ENCODE measurements at regions not wholly inside any gene's neighbourhood (a gene's known extent, or its start where the extent isn't known, plus 50 kb on each side); places are given as distances from the start of the nearest gene placed in this dataset.
A peak's percentile ranks its signal among the peaks of the same experiment; 100 is the strongest.
"Not testable (repeated sequence)": the region's sequence is repeated elsewhere in the genome, so short reads cannot be mapped to it uniquely, and the experiment has no call there.

DNA sequence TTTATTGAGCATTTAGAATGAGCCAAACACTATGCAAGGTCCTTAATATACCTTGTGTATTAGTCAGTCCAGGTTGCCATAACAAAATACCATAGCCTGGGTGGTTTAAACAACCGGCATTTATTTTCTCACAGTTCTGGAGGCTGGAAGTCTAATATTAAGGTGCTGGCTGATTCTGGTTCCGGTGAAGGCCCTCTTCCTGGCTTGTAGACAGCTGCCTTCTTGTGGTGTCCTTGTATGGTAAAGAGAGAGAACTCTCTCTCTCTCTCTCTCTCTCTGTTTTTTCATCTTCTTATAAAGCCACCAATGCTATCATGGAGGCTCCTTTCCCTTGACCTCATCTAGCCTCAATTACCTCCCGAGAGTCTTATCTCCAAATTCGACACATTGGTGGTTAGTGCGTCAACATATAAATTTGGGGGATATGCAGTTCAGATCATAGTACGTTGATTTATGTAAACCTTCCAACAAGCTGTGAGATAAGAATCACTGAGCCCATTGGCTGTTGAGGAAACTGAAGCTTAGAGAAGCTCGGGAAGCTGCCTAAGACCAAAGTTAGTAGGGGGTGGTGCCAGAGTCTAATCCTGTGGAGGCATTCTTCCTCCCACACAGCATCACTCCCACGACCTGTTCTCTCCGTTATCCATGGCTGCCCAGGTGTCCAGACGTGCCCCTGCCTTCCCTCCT lies 298.0 kb upstream of the PROK2 start:
- no peak for DNase-seq (ENCODE audit: low spot score)

DNA sequence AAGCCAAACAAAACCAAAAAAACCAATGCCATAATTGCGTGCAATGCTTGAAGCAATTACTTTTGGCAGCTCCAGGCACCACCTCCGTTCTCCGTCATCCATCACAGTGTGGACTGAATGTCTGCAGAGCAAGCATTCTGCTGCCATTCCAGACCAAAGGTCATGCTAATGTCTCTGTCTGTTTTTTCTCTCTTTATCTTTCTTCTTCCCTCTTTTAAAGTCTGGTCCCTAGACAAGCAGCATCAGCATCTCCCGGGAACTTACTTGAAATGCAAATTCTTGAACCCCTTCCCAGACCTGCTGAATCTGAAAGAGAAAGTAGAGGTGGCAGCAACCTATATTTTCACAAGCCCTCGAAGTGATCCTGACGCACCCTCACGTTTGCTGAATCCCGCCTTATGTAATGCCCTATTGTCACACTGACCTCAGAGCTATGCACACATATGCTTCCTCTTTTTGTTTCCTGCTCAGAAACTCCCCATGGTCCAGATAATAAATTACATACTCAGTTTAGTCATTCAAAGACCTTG lies 297.3 kb upstream of the PROK2 start:
- DNase-seq (ENCODE audit: low spot score), result no peak

DNA sequence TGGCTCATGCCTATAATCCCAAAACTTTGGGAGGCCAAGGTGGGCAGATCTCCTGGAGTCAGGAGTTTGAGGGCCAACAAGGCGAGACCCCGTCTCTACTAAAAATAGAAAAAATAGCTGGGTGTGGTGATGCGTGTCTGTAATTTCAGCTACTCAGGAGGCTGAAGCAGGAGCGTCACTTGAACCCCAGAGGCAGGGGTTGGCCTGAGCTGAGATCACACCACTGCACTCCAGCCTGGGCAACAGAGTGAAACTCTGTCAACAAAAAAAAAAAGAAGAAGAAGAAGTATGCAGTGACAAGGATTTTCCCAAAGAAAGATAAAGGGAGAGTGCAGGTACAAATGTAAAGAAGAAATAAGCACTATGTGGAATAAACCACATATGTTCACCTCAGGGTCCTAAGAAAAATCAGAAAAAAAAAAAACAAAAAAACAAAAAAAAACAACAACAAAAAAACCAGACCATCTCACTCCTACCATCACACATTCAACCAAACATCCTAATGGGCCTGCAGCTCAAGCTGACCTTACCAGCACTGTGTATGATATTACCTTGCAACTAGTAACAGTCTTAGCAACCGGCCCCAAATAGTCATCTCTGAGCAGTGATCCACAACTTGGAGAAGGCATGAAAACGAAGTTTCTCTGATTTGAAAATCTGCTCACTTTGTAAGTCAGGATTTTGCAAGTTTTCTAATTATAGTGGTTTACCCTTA lies 296.7 kb upstream of the PROK2 start:
- no peak for DNase-seq (ENCODE audit: low spot score)

DNA sequence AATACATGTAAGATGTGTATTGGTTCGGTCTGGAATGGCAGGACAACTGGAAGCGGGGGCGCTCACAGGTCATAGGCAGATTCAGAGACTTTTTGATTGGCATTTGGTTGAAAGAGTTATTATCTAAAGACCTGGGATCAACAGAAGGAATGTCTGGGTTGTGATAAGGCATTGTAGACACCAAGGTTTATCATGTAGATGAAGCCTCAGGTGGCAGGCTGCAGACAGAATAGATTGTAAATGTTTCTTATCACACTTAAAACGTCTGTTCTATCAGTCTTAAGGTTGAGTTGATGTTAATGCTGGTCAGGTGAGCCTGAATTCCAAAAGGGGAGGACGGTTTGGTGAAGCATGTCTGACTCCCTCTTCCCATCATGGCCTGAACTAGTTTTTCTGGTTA lies 295.9 kb upstream of the PROK2 start:
- no peak for DNase-seq (ENCODE audit: low spot score)

DNA sequence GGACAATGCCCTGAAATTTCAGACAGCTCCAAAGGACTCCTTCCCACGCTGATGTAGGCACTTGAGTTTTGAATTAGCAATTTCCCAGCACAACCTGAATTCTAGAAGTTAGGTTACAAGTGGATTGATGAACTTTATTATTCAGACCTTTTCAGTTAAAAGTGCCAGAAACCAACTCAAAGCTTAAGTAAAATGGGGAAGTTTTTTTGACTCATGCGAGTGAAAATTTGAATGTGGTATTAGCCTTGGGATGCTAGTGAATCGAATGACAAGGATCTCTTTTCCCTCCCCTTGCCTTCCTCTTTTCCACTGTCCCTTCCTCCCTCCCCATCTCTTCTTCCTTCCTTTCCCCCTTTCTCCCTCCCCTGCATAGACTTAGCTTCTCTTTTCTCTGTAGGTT lies 295.1 kb upstream of the PROK2 start:
- no peak for DNase-seq (ENCODE audit: low spot score)

DNA sequence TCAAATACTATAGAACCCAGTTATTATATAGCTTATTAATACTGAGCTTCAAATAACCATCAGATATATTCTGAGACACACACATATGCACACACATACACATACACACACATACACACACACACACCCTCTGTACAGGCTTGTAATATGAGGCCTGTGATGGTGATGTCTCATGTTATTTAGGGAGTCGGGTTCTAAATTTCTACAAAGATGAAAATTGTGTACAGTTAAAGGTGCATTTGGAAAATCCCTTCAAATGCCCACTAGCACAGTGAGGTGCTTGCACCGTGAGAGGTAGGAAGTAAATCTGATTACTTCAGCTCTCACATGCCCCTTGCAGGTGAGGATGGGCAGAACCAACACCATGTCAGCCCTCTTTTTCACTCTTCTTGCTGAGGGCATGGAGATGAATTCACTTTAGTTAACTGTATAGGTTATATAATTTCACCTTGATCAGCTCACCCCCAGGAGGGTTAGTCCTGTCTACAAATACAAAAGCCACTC lies 294.5 kb upstream of the PROK2 start:
- no peak for DNase-seq (ENCODE audit: low spot score)

DNA sequence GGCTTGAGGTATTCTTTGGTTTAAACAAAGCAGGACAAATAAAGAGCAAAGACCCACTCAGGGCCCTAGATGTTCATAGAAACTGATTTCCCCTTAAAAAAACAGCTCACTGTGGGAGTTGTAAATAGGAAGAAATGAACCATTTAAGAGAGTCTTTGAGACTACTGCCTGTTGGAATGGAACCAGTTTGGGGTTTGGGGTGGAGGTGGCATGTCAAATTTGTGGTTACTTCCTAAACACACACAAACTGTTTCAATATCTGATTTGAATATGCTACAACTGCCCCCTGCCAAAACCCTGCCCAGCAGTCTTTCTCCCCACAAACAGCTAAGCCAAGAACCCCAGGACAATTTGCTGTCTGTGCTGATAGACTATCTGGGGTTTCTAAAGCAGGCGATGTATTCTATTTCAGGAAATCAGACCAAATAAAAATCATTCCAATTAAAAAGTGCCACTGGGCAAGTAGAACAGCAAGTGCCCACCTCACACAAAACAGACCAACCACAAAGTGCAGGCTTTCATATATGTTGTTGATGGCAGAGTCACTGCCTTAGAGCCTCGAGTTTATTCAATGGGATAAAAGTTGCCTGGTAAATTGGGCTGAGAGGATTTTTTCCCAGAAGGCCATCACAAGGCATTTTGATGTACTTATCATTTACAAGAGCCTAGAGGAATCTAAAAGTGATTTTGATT lies 293.9 kb upstream of the PROK2 start:
- DNase-seq (ENCODE audit: low spot score), result no peak

DNA sequence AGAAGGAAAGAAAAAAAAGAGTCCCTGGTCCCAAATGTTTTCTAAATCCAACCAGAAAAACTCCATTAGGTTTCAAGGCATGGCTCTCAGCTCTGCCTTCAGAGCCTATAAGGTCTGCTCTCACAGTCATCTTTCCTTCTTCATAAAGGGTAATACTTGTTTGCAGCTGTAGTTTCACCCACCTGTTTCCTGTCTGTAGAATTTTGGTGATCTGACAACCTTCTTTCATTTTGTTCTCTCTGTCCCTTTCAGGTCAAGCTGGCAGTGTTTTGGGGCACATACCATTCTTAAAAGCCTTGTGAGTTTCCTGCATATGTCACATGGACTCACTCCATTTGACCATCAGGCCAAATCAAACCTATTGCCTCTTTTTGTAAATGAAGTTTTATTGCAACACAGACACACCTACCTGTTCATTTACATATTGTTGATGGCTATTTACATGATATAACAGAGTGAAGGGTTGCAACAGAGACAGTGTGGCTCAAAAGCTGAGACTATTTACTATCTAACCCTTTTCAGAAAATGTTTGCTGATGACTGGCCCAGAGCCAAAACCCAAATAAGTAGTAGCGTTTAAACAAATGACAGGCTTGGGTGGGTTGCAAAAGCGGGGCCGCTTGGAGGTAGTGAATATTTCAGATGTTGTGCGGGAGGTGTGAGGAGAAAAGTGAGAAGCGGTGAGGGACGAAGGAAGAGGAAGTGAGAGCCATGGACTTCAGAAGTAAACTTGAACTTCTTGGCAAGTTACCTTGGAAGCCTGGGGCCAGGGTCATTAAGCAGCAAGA lies 292.7 kb upstream of the PROK2 start:
- DNase-seq (ENCODE audit: low spot score), result no peak

DNA sequence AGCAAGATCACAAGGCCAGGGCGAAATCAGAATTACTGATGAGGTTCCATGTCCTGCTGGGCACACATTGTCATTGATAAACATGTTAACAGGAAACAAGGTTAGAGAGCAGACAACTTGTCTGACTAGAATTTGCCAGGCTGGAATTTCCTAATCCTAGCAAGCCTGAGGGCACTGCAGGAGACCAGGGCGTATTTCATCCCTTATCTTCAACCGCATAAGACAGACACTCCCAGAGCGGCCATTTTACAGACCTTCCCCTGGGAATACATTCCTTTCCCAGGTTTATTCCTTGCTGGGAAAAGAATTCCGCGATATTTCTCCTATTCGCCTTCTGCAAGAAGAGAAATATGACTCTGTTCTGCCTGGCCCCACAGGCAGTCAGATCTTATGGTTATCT lies 290.9 kb upstream of the PROK2 start:
- DNase-seq (ENCODE audit: low spot score), result not testable (repeated sequence)

DNA sequence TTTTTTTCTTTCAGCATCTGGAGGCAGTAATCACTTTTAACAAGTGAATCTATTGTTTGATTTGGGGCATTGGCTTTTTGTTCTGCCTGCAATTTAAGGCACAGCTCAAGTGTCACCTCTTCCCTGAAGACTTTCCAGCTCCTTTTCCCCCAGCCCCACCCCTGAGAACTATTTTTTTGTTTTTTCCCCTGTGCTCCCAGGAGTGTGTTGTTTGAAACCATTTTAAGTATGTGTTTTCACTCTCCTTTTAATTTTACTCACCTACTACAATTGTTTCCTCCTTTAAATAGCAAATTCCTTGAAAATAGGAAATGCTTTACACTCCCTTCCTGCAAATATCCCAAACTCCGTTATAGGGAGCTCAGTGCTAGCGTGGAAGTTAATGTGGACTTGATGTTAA lies 286.7 kb upstream of the PROK2 start:
- DNase-seq (ENCODE audit: low spot score), result no peak

DNA sequence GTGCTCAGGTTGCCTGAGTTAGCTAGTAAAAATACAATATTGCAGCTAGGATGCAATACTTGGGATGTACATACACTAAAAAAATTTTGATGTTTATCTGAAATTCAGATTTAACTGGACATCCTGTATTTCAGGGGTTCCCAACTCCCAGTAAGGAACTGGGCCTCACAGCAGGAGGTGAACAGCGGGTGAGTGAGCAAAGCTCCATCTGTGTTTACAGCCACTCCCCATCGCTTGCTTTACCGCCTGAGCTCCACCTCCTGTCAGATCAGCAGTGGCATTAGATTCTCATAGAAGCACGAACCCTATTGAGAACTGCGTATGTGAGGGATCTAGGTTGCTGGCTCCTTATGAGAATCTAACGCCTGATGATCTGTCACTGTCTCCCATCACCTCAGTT lies 285.1 kb upstream of the PROK2 start:
- no peak for DNase-seq (ENCODE audit: low spot score)

DNA sequence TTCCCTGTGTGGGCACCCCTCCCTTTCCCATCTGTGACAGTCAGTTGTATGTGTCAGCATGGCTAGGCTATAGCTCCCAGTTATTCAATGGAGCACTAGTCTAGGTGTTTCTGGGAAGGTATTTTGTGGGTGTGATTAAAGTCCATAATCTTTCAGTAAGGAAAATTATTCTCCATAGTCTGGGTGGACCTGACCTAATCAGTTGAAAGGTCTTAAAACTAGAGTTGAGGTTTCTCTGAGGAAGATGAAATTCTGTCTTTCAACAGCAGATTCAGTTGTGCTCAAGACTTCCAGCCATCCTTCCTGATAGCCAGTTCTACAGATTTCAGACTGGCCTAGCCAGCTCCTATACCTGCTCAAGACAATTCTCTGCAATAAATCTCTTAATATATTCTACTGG lies 284.6 kb upstream of the PROK2 start:
- DNase-seq (ENCODE audit: low spot score), result no peak

DNA sequence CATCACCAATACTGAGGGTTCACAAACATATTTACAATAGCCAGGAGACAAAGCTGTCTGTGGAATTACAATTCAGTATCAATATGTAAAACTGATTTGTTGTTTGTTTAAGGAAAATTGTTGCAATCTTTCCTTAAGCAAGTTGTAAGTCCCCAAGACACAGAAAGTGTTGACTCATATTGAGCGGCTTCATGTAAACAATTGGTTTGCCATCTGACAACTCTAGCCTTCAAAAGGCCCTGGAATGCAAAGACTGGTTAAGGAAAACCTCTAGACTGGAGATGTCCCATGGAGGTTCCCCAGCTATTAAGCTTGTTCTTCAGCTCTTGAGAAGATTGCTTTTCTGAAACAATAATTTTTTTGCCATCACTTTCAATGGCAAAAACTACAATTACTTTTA lies 283.7 kb upstream of the PROK2 start:
- no peak for DNase-seq (ENCODE audit: low spot score)

DNA sequence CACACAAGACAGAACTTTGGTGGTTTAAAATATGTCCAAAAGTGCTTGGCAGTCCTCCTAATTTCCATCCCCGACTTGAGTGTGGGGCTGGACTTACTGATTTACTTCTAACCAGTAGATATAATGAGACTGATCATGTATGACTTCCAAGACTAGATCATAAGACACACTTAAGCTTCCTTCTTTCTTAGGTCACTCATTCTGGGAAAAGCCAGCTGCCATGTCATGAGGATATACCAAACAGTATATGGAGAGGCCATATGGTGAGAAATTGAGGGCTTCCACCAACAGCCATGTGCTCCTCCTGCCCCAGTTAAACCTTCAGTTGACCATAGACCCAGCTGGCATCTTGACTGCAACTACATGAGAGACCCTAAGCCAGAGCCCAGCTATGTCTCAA lies 282.8 kb upstream of the PROK2 start:
- no peak for DNase-seq (ENCODE audit: low spot score)

DNA sequence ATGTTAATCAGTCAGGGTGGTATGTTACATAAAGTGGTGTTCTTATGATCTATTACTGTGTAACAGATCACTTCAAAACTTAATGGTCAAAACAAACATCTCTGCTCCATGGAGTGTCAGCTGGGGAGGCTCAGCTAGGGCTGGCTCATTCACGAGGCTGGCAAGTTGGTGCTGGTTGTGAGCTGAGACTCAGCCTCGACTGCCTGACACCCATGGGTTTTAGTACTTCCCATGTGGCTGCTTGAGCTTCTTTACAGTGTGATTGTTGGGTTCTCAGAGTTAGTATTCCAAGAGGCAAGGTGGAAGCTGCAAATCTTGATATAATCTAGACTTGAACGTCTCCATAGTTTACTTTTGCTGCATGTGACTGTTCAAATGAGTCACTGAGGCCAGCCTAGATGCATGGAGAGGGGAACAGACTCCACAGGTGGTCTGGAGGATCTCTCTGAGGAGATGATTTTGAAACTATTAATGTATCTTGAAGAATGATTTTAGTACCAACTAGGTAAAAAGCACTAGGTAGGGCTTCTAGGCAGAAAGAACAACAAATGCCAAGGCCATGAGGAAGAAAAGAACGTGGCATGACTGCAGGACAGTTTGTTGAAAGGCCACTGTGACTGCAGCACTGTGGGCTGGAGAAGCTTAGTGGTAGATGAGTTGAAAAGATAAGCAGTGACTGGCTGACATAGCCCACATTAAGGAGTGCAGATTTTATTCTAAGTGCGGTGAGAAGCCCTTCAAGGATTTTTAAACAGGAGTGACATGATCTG lies 281.1 kb upstream of the PROK2 start:
- no peak for DNase-seq (ENCODE audit: low spot score)

DNA sequence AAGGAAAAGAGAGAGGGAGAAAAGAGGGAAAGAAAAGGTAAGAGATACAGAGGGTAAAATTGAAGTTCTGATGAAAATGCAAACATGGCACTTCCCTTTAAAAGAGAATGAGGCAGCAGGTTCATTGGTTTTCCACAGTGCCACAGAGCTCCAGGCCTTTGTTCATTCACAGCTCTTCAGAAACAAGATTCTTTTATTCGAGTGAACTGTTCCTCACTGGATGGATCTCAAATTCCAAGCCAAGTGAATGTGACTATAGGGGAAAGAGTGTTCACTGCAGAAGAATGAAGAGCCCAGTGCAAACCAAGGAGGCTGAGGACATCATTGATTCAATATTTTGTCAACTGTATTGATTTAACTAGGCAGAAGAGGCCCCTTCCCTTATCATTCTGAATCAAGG lies 280.3 kb upstream of the PROK2 start:
- no peak for DNase-seq (ENCODE audit: low spot score)

DNA sequence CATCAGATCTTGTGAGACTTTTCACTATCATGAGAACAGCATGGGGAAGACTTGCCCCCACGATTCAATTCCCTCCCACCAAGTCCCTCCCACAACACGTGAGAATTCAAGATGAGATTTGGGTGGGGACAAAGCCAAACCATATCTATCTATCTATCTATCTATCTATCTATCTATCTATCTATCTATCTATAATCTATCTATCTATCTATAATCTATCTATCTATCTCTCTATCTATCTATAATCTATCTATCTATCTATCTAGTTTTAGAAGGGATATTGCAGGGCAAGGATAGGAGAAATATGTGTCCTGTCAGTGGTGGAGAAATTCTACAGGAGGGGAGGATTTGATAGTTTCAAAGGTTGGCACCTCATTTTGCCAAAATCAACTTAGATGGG lies 279.8 kb upstream of the PROK2 start:
- DNase-seq (ENCODE audit: low spot score), result not testable (repeated sequence)

DNA sequence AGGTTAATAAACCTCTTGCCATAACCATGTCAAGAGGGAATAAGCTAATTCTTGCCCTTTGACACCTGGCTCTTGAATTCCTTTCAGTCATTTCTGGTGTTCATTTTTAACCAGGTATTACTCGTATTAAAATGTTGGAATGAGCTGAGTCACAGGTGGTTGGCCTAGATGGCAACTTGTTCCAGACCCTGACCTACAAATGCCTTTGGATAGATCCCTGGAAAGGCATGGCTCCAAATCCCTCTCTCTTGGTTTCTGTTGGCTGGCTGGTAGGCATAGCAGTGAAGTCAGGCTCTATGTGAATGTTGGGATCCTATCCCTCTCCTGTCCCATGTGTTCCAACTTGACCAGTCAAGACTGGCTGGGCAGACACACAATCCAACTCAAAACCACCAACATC lies 277.1 kb upstream of the PROK2 start:
- DNase-seq (ENCODE audit: low spot score), result no peak

DNA sequence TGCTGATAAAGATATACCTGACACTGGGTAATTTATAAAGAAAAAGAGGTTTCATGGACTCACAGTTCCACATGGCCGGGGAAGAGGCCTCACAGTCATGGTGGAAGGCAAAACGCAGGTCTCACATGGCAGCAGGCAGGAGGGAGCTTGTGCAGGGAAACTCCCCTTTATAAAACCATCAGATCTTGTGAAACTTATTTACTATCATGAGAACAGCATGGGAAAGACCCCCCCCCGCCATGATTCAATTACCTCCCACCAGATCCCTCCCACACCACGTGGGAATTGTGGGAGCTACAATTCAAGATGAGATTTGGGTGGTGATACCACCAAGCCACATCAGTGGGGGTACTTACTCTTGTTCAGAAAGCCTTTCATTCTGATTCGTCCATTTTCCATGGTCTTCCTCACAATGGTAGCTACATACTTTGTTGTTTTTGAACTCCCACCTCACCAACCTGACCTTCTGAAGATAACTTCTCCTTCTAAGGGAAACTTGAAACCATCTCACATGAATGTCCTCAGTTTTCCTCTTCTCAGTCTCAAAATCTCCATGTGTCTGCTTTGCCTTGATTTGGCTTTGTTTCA lies 275.6 kb upstream of the PROK2 start:
- DNase-seq (ENCODE audit: low spot score), result no peak

DNA sequence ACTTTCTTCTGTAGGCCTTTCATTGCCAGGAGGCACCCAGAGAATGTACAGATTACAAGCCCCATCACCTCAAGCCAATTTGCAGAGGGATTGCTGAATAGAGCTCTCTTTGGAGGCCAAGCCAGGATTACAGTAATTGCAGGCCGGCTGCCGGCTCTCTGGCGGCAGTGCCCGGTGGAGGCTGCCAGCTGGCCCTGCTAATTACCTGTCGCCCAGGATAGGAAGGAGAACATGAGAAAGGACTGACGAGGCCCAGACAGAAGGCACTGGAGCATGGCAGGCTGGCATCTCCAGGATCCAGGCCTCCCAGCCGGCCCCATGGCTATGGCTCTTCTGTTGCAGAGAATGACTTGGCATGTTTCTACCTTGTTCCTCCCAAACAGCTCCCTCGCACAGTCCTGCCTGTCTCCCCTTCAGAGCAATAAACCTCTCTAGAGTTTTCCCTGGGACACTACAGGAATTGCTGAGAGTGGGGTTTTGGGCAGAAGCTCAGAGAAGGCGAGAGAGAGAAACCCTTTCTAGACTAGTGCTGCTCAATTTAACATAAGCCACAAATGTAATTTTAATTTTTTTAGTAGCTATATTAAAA lies 273.6 kb upstream of the PROK2 start:
- DNase-seq (ENCODE audit: low spot score), result peak; percentile 98

DNA sequence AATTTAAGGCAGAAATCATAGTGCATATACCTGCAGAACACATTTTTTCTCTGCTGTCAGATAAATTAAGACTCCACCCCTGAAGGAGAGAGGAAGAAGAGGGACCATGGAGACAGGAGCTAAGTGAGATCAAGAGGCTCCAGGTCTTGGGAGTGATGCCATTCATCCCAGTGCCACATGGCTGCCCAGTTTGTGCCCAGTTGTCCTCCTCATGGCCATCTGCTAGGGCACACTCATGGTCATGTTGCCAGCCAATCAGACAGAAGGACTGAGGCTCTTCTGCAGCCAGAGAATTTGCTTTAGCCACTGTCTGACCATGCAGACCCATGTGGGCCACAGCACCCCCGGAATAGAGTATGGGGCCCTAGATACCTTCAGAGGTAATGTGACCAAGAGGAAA lies 270.5 kb upstream of the PROK2 start:
- DNase-seq (ENCODE audit: low spot score), result peak; percentile 94

All from cerebellar cortex (tissue), 1 donor.